AG09309 (cell line): ENCODE measurements at regions not wholly inside any gene's neighbourhood (a gene's known extent, or its start where the extent isn't known, plus 50 kb on each side); places are given as distances from the start of the nearest gene placed in this dataset.
"Not testable (repeated sequence)": the region's sequence is repeated elsewhere in the genome, so short reads cannot be mapped to it uniquely, and the experiment has no call there.

ENCODE experiments used
- DNase-seq: peaks from one replicate; pipeline ENCODE4 v3.0.0-alpha.2; 2010; ENCODE audit warnings: low read depth
- H3K4me3 ChIP-seq: 2 replicates; pipeline ENCODE4 v1.5.1; 2011; ENCODE audit warnings: mild to moderate bottlenecking, low read depth, low read length, moderate library complexity; ENCODE audit not compliant: control insufficient read depth
- CTCF ChIP-seq: IDR thresholded peaks from 2 replicates; pipeline ENCODE4 v1.5.1; 2011; ENCODE audit warnings: mild to moderate bottlenecking, low read depth, low read length, inconsistent platforms; ENCODE audit not compliant: insufficient read depth, control insufficient read depth; ENCODE audit errors: missing control alignments

DNA sequence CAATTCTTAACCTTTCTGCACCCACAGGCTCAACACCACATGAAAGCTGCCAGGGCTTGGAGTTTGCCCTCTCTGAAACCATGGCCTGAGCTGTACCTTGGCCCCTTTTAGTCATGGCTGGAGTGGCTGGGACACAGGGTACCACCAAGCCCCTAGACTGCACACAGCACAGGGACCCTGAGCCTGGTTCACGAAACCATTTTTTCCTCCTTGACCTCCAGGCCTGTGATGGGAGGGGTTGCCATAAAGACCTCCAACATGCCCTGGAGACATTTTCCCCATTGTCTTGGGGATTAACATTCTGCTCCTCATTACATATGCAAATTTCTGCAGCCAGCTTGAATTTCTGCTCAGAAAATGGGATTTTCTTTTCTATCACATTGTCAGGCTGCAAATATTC is 113.4 kb downstream of the XPNPEP1 start:
- not testable (repeated sequence) for H3K4me3 ChIP-seq, DNase-seq

DNA sequence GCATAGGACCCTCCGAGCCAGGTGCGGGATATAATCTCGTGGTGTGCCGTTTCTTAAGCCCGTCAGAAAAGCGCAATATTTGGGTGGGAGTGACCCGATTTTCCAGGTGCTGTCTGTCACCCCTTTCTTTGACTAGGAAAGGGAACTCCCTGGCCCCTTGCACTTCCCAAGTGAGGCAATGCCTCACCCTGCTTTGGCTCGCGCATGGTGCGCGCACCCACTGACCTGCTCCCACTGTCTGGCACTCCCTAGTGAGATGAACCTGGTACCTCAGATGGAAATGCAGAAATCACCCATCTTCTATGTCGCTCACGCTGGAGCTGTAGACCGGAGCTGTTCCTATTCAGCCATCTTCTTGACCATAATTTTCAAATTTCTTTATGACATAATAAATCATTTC is 122.1 kb downstream of the XPNPEP1 start:
- H3K4me3 ChIP-seq, DNase-seq: not testable (repeated sequence)

DNA sequence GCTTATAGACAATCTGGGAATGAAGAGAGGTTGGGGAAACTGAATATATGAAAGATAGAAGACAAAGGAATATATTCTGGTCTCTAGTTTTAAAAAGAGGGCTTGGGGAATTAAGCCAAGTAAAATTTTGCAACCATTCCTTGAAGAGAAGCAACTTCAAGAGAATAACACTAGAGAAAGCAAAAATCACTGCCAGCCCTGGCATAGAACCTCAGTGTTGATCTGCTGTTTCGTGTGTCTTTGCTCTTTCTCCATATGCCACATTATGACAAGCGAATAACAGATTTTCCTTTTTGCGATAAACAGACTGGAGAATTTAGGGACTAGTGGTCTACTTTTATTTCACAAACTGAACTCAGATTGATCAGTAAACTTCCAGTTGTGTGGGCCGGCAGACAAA is 132.7 kb downstream of the XPNPEP1 start:
- no peak for TF ChIP-seq CTCF
- no peak for DNase-seq
- H3K4me3 ChIP-seq = no peak overlapping the region

DNA sequence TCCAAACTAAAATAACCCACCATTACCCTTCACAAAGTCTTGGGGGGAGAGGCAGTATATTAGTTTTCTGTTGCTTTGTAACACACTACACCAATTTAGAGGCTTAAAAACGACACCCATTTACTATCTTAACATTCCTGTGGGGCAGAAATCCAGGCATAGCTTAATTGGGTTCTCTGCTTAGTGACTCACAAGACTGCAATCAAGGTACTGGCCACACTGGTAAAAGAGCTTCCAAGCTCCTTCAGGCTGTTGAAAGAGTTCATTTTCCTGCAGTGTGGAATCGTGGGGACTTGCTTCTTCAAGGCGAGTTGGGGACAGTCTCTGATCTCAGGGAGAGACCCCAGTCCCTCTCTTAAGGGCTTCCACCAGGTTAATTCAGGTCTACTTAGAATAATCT is 139.1 kb downstream of the XPNPEP1 start:
- no peak for DNase-seq
- no peak for TF ChIP-seq CTCF
- no peak overlapping the region for H3K4me3 ChIP-seq

DNA sequence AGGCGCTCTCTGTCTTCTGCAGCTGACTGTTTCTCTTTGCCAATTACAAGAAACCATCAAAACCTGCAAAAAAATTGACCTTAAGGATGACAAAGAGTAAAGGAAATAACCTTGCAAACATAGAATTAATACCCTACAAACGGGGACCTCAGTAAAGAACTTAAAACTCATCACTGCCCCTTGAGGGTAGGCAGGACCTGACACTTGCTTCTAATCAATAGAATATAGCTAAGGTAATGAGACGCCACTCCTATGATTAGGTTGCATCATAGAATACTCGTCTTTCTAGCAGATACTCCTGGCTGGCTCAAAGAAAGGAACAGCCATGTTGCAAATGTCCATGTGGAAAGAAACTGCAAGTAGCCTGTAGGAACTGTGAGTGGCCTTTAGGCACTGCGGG is 140.0 kb downstream of the XPNPEP1 start:
- no peak for TF ChIP-seq CTCF
- H3K4me3 ChIP-seq = no peak overlapping the region
- no peak for DNase-seq

DNA sequence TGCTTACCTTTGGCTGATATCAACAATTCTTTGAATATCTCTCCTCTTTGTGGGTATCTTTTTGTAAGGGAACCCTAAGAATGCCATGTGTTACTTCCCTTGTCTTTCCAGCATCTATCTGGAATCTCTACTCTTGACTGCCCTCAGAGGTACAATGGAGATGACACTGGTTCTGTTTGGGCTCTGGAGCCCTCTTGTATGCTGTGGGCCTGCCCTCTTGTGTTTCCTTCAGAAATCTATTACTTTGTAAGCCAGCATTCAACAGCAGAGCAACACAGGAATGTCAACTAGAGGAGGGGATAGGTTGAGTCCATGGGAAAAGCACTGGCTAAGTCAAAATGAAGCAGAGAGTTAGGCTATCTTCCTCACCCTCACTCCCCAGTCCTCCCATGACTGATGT is 142.3 kb downstream of the XPNPEP1 start:
- no peak for DNase-seq
- no peak for TF ChIP-seq CTCF

GRCh38 chr10:109778993-109779392 is 144.3 kb downstream of the XPNPEP1 start:
- no peak for TF ChIP-seq CTCF
- no peak for DNase-seq
- no peak overlapping the region for H3K4me3 ChIP-seq

More for the DNA sequence above, 142.3 kb downstream of the XPNPEP1 start:
- H3K4me3 ChIP-seq = no peak overlapping the region

DNA sequence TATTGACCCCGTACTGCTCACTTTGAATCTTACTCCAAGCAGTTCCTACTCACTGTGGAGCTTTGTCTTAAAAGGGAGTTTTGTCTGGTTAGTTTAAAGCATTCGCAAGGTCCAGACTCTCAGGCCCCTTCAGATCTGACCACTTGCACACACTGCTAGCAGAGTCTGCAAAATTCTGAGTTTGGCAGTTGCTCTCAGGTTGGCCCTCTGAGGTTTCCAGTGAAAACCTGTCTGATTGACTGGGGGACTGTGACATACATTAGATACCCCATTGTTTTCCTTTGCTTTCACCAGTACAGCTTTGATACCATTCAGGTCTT is 149.2 kb downstream of the XPNPEP1 start:
- TF ChIP-seq CTCF = no peak
- no peak overlapping the region for H3K4me3 ChIP-seq
- DNase-seq = no peak
